ENCODE measurements at regions not wholly inside any gene's neighbourhood (a gene's known extent, or its start where the extent isn't known, plus 50 kb on each side); places are given as distances from the start of the nearest gene placed in this dataset.

DNA sequence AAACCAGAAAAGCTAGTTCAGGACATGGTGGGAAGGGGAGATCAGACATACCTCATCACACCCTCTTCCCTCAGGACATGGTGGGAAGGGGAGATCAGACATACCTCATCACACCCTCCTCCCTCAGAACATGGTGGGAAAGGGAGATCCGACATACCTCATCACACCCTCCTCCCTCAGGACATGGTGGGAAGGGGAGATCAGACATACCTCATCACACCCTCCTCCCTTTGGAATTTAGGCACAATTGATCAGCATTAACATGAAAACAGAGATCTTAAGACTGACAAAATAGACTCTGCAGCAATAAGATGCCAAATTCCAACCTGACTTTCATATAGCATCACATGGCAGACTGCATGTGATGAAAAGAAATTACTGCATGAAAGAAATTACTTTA is 412.7 kb upstream of the ZNF717 start:
- no peak overlapping the region for H3K27ac ChIP-seq (ENCODE audit: extremely low read depth, low read depth, low read length)
- no peaks in the 10 kb centered on the region for H3K36me3 ChIP-seq (ENCODE audit: control insufficient read depth in 2 of 2, insufficient read depth in 1 of 2, low read length in 2 of 2)
- POLR2A ChIA-PET: no interaction called here
- no peaks in the 10 kb centered on the region for H3K4me1 ChIP-seq (ENCODE audit: control insufficient read depth, insufficient read depth, low read length)
- H3K4me3 ChIP-seq (ENCODE audit: low read depth, low read length): no peak overlapping the region
- TF ChIP-seq, protein P1, sequence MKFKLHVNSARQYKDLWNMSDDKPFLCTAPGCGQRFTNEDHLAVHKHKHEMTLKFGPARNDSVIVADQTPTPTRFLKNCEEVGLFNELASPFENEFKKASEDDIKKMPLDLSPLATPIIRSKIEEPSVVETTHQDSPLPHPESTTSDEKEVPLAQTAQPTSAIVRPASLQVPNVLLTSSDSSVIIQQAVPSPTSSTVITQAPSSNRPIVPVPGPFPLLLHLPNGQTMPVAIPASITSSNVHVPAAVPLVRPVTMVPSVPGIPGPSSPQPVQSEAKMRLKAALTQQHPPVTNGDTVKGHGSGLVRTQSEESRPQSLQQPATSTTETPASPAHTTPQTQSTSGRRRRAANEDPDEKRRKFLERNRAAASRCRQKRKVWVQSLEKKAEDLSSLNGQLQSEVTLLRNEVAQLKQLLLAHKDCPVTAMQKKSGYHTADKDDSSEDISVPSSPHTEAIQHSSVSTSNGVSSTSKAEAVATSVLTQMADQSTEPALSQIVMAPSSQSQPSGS (tag by site-specific recombination; IDR thresholded peaks at IDR 0.05; ENCODE audit: low read depth): no peak
- no peak for TF ChIP-seq ZNF433 (tag by site-specific recombination; IDR thresholded peaks at IDR 0.05; ENCODE audit: low read depth)
- no peak for TF ChIP-seq GLIS1 (tag by site-specific recombination; IDR thresholded peaks at IDR 0.05)
- no peak for TF ChIP-seq KLF10 (tag by site-specific recombination; IDR thresholded peaks at IDR 0.05)
- no peak for TF ChIP-seq ZNF138 (tag by site-specific recombination; IDR thresholded peaks at IDR 0.05; ENCODE audit: borderline replicate concordance)
- no peak for TF ChIP-seq ZNF175 (tag by site-specific recombination; IDR thresholded peaks at IDR 0.05)
- TF ChIP-seq ZNF121 (tag by site-specific recombination; IDR thresholded peaks at IDR 0.05): no peak
- no peak for TF ChIP-seq ZBTB17 (tag by site-specific recombination; IDR thresholded peaks at IDR 0.05)
- TF ChIP-seq, protein P2, sequence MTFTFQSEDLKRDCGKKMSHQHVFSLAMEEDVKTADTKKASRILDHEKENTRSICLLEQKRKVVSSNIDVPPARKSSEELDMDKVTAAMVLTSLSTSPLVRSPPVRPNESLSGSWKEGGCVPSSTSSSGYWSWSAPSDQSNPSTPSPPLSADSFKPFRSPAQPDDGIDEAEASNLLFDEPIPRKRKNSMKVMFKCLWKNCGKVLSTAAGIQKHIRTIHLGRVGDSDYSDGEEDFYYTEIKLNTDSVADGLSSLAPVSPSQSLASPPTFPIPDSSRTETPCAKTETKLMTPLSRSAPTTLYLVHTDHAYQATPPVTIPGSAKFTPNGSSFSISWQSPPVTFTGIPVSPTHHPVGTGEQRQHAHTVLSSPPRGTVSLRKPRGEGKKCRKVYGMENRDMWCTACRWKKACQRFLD (tag by site-specific recombination; IDR thresholded peaks at IDR 0.05): no peak
- TF ChIP-seq ZNF555 (tag by site-specific recombination; conservative IDR thresholded peaks at IDR 0.05): no peak
- TF ChIP-seq SCRT2 (tag by site-specific recombination; IDR thresholded peaks at IDR 0.05): no peak
- TF ChIP-seq ZNF544 (tag by site-specific recombination; IDR thresholded peaks at IDR 0.05): no peak
- no peak for TF ChIP-seq ZNF837 (tag by site-specific recombination; IDR thresholded peaks at IDR 0.05)
- no peak for TF ChIP-seq ZNF423 (tag by site-specific recombination; IDR thresholded peaks at IDR 0.05)
- no peak for TF ChIP-seq PRDM2 (tag by site-specific recombination; IDR thresholded peaks at IDR 0.05; ENCODE audit: borderline replicate concordance)
- TF ChIP-seq ZNF23 (tag by site-specific recombination; IDR thresholded peaks at IDR 0.05; ENCODE audit: borderline replicate concordance): no peak
- TF ChIP-seq GLI4 (tag by site-specific recombination; IDR thresholded peaks at IDR 0.05): no peak
- TF ChIP-seq ZNF501 (tag by site-specific recombination; IDR thresholded peaks at IDR 0.05): no peak
- no peak for TF ChIP-seq SCRT1 (tag by site-specific recombination; IDR thresholded peaks at IDR 0.05; ENCODE audit: borderline replicate concordance)
- TF ChIP-seq ZNF707 (tag by site-specific recombination; IDR thresholded peaks at IDR 0.05): no peak
- CTCF ChIA-PET: no interaction called here
- no peaks in the 10 kb centered on the region for H3K9me3 ChIP-seq (ENCODE audit: control insufficient read depth, insufficient read depth, low read depth, low read length)
